ENCODE measurements at regions not wholly inside any gene's neighbourhood (a gene's known extent, or its start where the extent isn't known, plus 50 kb on each side); places are given as distances from the start of the nearest gene placed in this dataset.
"Not testable (repeated sequence)": the region's sequence is repeated elsewhere in the genome, so short reads cannot be mapped to it uniquely, and the experiment has no call there.

DNA sequence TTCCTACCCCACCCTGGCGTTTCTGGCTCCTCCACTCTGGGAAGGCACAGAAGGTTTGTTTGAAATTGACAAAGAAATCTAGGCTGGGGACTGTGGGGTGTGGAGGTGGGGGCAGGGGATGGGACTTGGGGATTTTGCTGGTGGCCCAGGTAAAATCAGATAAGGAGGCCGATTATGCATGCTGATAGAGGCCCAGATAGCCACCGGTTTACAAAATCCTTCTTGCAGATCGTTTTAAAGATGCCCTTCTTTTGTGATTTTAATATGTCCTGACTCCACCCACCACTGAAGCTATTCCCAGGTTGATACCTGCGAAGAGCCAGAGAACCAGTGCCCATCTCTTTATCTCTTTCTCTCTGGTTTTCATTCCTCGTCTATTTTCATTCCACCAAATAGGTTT, 104.9 kb downstream of the TFAP2C start:
- H3K27me3 Mint-ChIP-seq (ENCODE audit: unreplicated experiment): peaks cover 6% of the 10 kb centered on the region
- no peaks in the 10 kb centered on the region for H3K9me3 Mint-ChIP-seq (ENCODE audit: unreplicated experiment)
- no peaks in the 10 kb centered on the region for H3K36me3 Mint-ChIP-seq (ENCODE audit: low read depth, unreplicated experiment)
- TF ChIP-seq, protein P1, sequence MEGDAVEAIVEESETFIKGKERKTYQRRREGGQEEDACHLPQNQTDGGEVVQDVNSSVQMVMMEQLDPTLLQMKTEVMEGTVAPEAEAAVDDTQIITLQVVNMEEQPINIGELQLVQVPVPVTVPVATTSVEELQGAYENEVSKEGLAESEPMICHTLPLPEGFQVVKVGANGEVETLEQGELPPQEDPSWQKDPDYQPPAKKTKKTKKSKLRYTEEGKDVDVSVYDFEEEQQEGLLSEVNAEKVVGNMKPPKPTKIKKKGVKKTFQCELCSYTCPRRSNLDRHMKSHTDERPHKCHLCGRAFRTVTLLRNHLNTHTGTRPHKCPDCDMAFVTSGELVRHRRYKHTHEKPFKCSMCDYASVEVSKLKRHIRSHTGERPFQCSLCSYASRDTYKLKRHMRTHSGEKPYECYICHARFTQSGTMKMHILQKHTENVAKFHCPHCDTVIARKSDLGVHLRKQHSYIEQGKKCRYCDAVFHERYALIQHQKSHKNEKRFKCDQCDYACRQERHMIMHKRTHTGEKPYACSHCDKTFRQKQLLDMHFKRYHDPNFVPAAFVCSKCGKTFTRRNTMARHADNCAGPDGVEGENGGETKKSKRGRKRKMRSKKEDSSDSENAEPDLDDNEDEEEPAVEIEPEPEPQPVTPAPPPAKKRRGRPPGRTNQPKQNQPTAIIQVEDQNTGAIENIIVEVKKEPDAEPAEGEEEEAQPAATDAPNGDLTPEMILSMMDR (IDR thresholded peaks at IDR 0.05; ENCODE audit: unreplicated experiment): no peak
- no peak overlapping the region for H3K27ac Mint-ChIP-seq (ENCODE audit: unreplicated experiment)
- no peak for DNase-seq (ENCODE audit: low spot score)
- no peak overlapping the region for H3K4me3 Mint-ChIP-seq (ENCODE audit: unreplicated experiment)
- H3K4me1 Mint-ChIP-seq (ENCODE audit: unreplicated experiment): peaks cover 11% of the 10 kb centered on the region

DNA sequence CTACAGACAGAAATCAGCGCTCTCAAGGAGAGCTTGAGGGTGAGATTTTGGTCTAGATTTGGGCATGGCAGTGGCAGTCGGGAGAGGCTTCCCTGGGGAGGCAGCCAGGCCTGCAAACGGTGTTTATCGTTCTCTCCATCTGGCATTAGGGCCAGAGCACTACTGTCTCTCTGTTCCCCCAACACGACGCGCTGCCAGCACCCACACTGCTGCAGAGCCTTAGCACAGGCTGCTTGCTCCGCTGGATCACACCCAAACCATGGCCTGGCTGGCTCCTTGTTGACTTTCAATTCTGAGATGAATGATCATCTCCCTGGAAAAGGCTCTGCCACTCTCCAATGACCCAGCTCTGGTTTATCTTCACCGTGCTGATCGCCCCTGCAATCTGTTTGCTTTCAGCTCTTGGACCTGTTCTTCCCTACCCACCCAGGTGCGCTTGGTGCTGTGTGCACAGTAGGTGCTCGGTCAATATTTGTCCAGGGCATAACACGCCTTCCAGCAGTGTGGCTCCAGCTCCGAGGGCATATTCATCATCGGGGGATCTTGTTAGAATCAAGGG, 106.1 kb downstream of the TFAP2C start:
- no peaks in the 10 kb centered on the region for H3K9me3 Mint-ChIP-seq (ENCODE audit: unreplicated experiment)
- no peaks in the 10 kb centered on the region for H3K36me3 Mint-ChIP-seq (ENCODE audit: low read depth, unreplicated experiment)
- DNase-seq (ENCODE audit: low spot score): no peak
- no peak overlapping the region for H3K27ac Mint-ChIP-seq (ENCODE audit: unreplicated experiment)
- TF ChIP-seq, protein P1 (IDR thresholded peaks at IDR 0.05; ENCODE audit: unreplicated experiment): no peak
- peaks cover 6% of the 10 kb centered on the region for H3K27me3 Mint-ChIP-seq (ENCODE audit: unreplicated experiment)
- peaks cover 11% of the 10 kb centered on the region for H3K4me1 Mint-ChIP-seq (ENCODE audit: unreplicated experiment)
- no peak overlapping the region for H3K4me3 Mint-ChIP-seq (ENCODE audit: unreplicated experiment)

DNA sequence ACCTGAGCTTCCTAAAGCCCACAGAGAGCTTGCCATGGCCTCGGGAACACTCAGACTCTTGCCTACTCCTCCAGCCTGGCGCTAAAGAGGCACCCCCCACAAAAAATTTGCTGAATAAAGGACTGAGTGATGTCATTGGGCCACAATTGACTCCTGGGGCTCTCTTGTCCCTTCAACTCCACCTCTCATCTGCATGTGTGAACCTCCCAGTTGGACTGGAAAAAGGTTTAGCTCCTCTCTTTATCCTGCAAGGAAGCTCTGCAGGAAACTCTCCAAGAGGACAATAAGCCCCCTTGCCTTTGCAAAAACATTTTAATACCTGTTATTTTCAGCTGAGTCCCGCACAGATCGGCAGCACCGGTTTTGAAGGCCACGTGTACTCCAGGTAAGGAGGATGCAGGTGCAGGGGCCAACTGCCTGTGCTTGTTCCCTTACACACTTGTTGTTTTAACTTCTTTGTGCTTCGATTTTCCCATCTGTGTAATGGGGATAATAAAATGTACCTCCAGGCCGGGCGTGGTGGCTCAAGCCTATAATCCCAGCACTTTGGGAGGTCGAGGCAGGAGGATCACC, 107.3 kb downstream of the TFAP2C start:
- Mint-ChIP-seq H3K4me3 (ENCODE audit: unreplicated experiment) (no peak overlapping the region), H3K27ac (ENCODE audit: unreplicated experiment) (no peak overlapping the region), H3K4me1 (ENCODE audit: unreplicated experiment) (peaks cover 11% of the 10 kb centered on the region), H3K9me3 (ENCODE audit: unreplicated experiment) (no peaks in the 10 kb centered on the region), H3K36me3 (ENCODE audit: low read depth, unreplicated experiment) (no peaks in the 10 kb centered on the region), H3K27me3 (ENCODE audit: unreplicated experiment) (peaks cover 11% of the 10 kb centered on the region)
- no peak for DNase-seq (ENCODE audit: low spot score)
- TF ChIP-seq, protein P1 (IDR thresholded peaks at IDR 0.05; ENCODE audit: unreplicated experiment): no peak

DNA sequence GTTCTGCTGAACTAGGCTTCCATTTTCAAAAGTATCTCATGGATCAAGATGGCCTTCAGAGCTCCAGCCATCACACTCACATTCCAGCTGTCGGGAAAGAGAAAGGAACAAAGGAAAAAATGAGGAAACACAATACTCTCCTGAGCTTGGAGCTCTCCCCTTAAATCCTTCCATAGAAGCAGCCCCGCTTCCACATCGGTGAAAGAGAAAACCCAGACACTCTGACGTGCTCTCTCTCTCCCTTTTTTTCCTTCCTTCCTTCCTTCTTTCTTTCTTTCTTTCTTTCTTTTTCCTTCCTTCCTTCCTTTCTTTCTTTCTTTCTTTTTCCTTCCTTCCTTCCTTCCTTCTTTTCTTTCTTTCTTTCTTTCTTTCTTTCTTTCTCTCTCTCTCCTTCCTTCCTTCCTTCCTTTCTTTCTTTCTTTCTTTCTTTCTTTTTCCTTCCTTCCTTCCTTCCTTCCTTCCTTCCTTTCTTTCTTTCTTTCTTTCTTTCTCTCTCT, 115.3 kb downstream of the TFAP2C start:
- H3K27ac Mint-ChIP-seq (ENCODE audit: unreplicated experiment); H3K4me3 Mint-ChIP-seq (ENCODE audit: unreplicated experiment); H3K4me1 Mint-ChIP-seq (ENCODE audit: unreplicated experiment); H3K36me3 Mint-ChIP-seq (ENCODE audit: low read depth, unreplicated experiment); H3K27me3 Mint-ChIP-seq (ENCODE audit: unreplicated experiment); H3K9me3 Mint-ChIP-seq (ENCODE audit: unreplicated experiment); DNase-seq (ENCODE audit: low spot score): not testable (repeated sequence)

DNA sequence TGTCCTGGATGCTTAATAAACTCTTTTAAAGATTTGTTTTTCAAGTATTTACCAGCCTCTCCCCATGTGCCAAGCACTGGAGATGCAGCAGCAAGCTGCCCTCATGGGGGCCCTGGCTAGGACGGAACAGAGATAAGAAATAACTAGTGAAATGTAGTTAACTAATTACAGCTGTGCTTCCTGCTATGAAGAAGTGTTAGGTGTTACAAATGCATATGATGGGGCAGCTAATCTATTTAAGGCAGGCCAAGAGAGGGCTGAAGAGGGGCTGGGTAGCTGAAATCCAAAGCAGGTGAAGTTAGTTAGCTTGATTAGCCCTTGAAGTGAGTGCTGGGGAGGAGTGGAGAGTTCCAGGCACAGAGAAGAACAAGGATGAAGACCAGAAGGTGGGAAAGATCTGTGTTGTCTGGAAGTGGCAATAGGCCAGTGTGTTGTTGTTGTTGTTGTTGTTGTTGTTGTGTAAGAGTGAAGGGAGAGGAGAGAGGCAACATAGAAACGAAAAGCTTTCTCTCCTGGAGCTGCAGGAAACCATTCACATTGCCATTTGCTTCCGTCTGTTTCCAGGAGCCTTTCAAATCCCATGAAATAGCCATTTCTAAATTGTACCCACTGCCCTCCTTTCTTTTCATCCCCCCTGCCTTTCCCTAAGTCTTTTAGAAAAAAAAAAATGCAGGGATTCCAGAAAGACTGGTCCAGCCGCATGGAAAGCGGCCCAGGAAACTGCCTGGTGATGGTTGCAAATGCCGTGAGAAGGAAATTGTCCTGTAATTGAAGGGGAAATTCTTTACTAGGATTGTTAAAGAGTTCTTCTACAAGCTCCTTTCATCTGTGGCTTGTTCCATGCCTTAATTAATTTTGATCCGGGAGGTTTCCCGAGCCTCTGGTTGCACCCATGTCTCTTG, 119.6 kb downstream of the TFAP2C start:
- H3K27ac Mint-ChIP-seq (ENCODE audit: unreplicated experiment): no peak overlapping the region
- no peaks in the 10 kb centered on the region for H3K9me3 Mint-ChIP-seq (ENCODE audit: unreplicated experiment)
- H3K27me3 Mint-ChIP-seq (ENCODE audit: unreplicated experiment): peaks cover 2% of the 10 kb centered on the region
- no peak for DNase-seq (ENCODE audit: low spot score)
- TF ChIP-seq, protein P1 (IDR thresholded peaks at IDR 0.05; ENCODE audit: unreplicated experiment): no peak
- no peak overlapping the region for H3K4me3 Mint-ChIP-seq (ENCODE audit: unreplicated experiment)
- peaks cover 6% of the 10 kb centered on the region for H3K4me1 Mint-ChIP-seq (ENCODE audit: unreplicated experiment)
- no peaks in the 10 kb centered on the region for H3K36me3 Mint-ChIP-seq (ENCODE audit: low read depth, unreplicated experiment)
